ENCODE measurements at regions not wholly inside any gene's neighbourhood (a gene's known extent, or its start where the extent isn't known, plus 50 kb on each side); places are given as distances from the start of the nearest gene placed in this dataset.
"Not testable (repeated sequence)": the region's sequence is repeated elsewhere in the genome, so short reads cannot be mapped to it uniquely, and the experiment has no call there.

DNA sequence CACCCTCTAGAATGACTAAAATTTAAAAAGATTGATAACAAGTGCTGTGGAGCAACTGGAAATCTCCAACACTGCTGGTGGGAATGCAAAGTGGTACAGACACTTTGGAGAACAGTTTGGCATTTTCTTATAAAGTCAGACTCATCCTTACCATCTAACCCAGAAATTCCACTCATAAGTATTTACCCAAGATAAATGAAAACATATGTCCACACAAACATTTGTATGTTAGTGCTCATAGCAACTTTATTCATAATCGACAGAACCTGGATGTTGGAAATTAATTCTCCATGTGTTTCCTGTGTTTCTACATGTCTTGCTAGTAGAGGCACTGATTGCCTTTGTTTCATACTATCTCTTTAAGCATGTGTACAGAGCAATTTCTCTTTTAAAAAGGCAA lies 282.4 kb downstream of the AHR start:
- Histone ChIP-seq H3K9me2 (no peaks in the 10 kb centered on the region), H3K9me3 (no peaks in the 10 kb centered on the region), H4K20me1 (ENCODE audit: insufficient read depth) (no peaks in the 10 kb centered on the region), H3K27ac (ENCODE audit: low read depth in 2 of 2, low read length in 1 of 2) (no peak overlapping the region), H3K36me3 (replicated peaks in 1 of 2; ENCODE audit: control insufficient read depth in 1 of 2, insufficient read depth in 2 of 2, low read length in 1 of 2) (no peaks in the 10 kb centered on the region), H3K4me2 (no peak overlapping the region), H3K4me1 (ENCODE audit: control insufficient read depth in 1 of 2, insufficient read depth in 2 of 2, low read depth in 1 of 2, low read length in 1 of 2) (no peaks in the 10 kb centered on the region), H3K9ac (no peak overlapping the region), H3F3A (replicated peaks; ENCODE audit: insufficient read depth) (no peaks in the 10 kb centered on the region), H3K27me3 (ENCODE audit: insufficient read depth) (no peaks in the 10 kb centered on the region), H3K79me2 (ENCODE audit: insufficient read depth) (no peaks in the 10 kb centered on the region), H3K4me3 (ENCODE audit: low read depth in 2 of 2, low read length in 1 of 2) (no peak overlapping the region), H2AFZ (ENCODE audit: low read depth) (no peak overlapping the region)
- ChIA-PET CTCF (no interaction called here), POLR2A (no interaction called here)
- no peak for DNase-seq
- WGBS (ENCODE audit: low lambda C conversion rate): 3% methylated on average over 1 of the region's 1 CpG
- TF ChIP-seq FOXJ3 (CRISPR knock-in tag; IDR thresholded peaks at IDR 0.05): no peak
- no peak for TF ChIP-seq SMC3 (IDR thresholded peaks at IDR 0.05; ENCODE audit: low read depth, low read length)
- TF ChIP-seq GATA2 (CRISPR knock-in tag; IDR thresholded peaks at IDR 0.05): no peak
- TF ChIP-seq JUND (IDR thresholded peaks at IDR 0.05): no peak
- TF ChIP-seq MEF2A (IDR thresholded peaks at IDR 0.05; ENCODE audit: borderline replicate concordance, low read depth): no peak
- no peak for TF ChIP-seq RXRA (IDR thresholded peaks at IDR 0.05; ENCODE audit: borderline replicate concordance, low read depth)
- TF ChIP-seq NRF1 (IDR thresholded peaks at IDR 0.05; ENCODE audit: low read depth, low read length): no peak
- no peak for TF ChIP-seq FOSL2 (IDR thresholded peaks at IDR 0.05; ENCODE audit: borderline replicate concordance, low read depth)
- no peak for TF ChIP-seq NFIC (IDR thresholded peaks at IDR 0.05; ENCODE audit: borderline replicate concordance)
- no peak for TF ChIP-seq RFX5 (IDR thresholded peaks at IDR 0.05; ENCODE audit: low read length)
- no peak for TF ChIP-seq YY1 (IDR thresholded peaks at IDR 0.05; ENCODE audit: low read depth)
- TF ChIP-seq TEAD4 (IDR thresholded peaks at IDR 0.05; ENCODE audit: borderline replicate concordance, insufficient read depth): no peak
- no peak for TF ChIP-seq CHD2 (IDR thresholded peaks at IDR 0.05; ENCODE audit: low read length, partially characterized antibody)
- TF ChIP-seq TAF1 (IDR thresholded peaks at IDR 0.05; ENCODE audit: borderline replicate concordance, low read depth, low read length): no peak
- no peak for TF ChIP-seq GABPA (IDR thresholded peaks at IDR 0.05; ENCODE audit: low read depth)
- TF ChIP-seq TCF12 (IDR thresholded peaks at IDR 0.05): no peak

DNA sequence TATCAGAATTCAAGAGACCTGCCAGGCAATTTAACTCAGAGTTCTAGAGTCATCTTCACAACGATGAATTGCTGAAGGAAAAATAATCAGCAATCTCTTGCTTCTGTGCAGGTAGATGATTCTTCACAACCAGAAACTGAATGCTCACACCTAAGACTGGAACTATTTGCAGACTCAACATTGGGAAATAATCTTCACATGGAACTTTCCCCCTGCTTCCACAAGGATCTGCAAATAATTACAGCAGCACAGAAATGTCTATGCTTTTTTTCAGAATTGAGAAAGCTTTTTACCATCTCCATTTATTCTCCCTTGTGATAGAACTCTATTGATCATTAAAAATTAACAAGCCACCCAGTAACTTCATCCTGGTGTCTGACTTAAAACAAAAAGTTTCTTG lies 282.8 kb downstream of the AHR start:
- POLR2A ChIA-PET: no interaction called here
- no peak for DNase-seq
- TF ChIP-seq, protein P1, sequence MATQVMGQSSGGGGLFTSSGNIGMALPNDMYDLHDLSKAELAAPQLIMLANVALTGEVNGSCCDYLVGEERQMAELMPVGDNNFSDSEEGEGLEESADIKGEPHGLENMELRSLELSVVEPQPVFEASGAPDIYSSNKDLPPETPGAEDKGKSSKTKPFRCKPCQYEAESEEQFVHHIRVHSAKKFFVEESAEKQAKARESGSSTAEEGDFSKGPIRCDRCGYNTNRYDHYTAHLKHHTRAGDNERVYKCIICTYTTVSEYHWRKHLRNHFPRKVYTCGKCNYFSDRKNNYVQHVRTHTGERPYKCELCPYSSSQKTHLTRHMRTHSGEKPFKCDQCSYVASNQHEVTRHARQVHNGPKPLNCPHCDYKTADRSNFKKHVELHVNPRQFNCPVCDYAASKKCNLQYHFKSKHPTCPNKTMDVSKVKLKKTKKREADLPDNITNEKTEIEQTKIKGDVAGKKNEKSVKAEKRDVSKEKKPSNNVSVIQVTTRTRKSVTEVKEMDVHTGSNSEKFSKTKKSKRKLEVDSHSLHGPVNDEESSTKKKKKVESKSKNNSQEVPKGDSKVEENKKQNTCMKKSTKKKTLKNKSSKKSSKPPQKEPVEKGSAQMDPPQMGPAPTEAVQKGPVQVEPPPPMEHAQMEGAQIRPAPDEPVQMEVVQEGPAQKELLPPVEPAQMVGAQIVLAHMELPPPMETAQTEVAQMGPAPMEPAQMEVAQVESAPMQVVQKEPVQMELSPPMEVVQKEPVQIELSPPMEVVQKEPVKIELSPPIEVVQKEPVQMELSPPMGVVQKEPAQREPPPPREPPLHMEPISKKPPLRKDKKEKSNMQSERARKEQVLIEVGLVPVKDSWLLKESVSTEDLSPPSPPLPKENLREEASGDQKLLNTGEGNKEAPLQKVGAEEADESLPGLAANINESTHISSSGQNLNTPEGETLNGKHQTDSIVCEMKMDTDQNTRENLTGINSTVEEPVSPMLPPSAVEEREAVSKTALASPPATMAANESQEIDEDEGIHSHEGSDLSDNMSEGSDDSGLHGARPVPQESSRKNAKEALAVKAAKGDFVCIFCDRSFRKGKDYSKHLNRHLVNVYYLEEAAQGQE (IDR thresholded peaks at IDR 0.05; ENCODE audit: low read depth, low read length): no peak
- TF ChIP-seq FOXJ3 (CRISPR knock-in tag; IDR thresholded peaks at IDR 0.05): no peak
- TF ChIP-seq TEAD4 (IDR thresholded peaks at IDR 0.05; ENCODE audit: borderline replicate concordance, insufficient read depth): no peak
- no peak for TF ChIP-seq TCF12 (IDR thresholded peaks at IDR 0.05)
- no peak for TF ChIP-seq GATA2 (CRISPR knock-in tag; IDR thresholded peaks at IDR 0.05)
- TF ChIP-seq RCOR1 (IDR thresholded peaks at IDR 0.05; ENCODE audit: low read length): no peak
- TF ChIP-seq FOXM1 (IDR thresholded peaks at IDR 0.05; ENCODE audit: low read depth): no peak
- TF ChIP-seq FOSL2 (IDR thresholded peaks at IDR 0.05; ENCODE audit: borderline replicate concordance, low read depth): no peak
- no peak for TF ChIP-seq NFIC (IDR thresholded peaks at IDR 0.05; ENCODE audit: borderline replicate concordance)
- TF ChIP-seq RFX5 (IDR thresholded peaks at IDR 0.05; ENCODE audit: low read length): no peak
- no peak for TF ChIP-seq SMC3 (IDR thresholded peaks at IDR 0.05; ENCODE audit: low read depth, low read length)
- TF ChIP-seq, protein P2, sequence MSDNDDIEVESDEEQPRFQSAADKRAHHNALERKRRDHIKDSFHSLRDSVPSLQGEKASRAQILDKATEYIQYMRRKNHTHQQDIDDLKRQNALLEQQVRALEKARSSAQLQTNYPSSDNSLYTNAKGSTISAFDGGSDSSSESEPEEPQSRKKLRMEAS (IDR thresholded peaks at IDR 0.05; ENCODE audit: low read depth): no peak
- Histone ChIP-seq H3K27me3 (ENCODE audit: insufficient read depth) (no peaks in the 10 kb centered on the region), H3K4me3 (ENCODE audit: low read depth in 2 of 2, low read length in 1 of 2) (no peak overlapping the region), H2AFZ (ENCODE audit: low read depth) (no peak overlapping the region), H4K20me1 (ENCODE audit: insufficient read depth) (no peaks in the 10 kb centered on the region), H3K4me1 (ENCODE audit: control insufficient read depth in 1 of 2, insufficient read depth in 2 of 2, low read depth in 1 of 2, low read length in 1 of 2) (no peaks in the 10 kb centered on the region), H3K9me2 (no peaks in the 10 kb centered on the region), H3K79me2 (ENCODE audit: insufficient read depth) (no peaks in the 10 kb centered on the region), H3F3A (replicated peaks; ENCODE audit: insufficient read depth) (no peaks in the 10 kb centered on the region), H3K27ac (ENCODE audit: low read depth in 2 of 2, low read length in 1 of 2) (no peak overlapping the region), H3K4me2 (no peak overlapping the region), H3K9me3 (no peaks in the 10 kb centered on the region), H3K36me3 (replicated peaks in 1 of 2; ENCODE audit: control insufficient read depth in 1 of 2, insufficient read depth in 2 of 2, low read length in 1 of 2) (no peaks in the 10 kb centered on the region), H3K9ac (no peak overlapping the region)
- CTCF ChIA-PET: no interaction called here
- 24% methylated on average over 1 of the region's 1 CpG for WGBS (ENCODE audit: low lambda C conversion rate)

DNA sequence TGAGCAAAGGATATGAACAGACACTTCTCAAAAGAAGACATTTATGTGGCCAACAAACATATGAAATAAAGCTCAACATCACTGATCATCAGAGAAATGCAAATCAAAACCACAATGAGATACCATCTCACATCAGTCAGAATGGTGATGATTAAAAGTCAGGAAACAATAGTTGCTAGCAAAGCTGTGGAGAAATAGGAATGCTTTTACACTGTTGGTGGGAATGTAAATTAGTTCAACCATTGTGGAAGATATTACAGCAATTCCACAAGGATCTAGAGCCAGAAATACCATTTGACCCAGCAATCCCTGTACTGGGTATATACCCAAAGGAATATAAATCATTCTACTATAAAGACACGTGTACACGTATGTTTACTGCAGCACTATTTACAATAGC lies 284.2 kb downstream of the AHR start:
- H2AFZ ChIP-seq (ENCODE audit: low read depth); CTCF ChIA-PET; DNase-seq: not testable (repeated sequence)

More for the DNA sequence above, 284.2 kb downstream of the AHR start:
- H3K9me2 ChIP-seq; H3K79me2 ChIP-seq (ENCODE audit: insufficient read depth); H3K4me2 ChIP-seq; H3K4me1 ChIP-seq (ENCODE audit: control insufficient read depth in 1 of 2, insufficient read depth in 2 of 2, low read depth in 1 of 2, low read length in 1 of 2); POLR2A ChIA-PET; H3K4me3 ChIP-seq (ENCODE audit: low read depth in 2 of 2, low read length in 1 of 2); H4K20me1 ChIP-seq (ENCODE audit: insufficient read depth); H3F3A ChIP-seq (replicated peaks; ENCODE audit: insufficient read depth); H3K27me3 ChIP-seq (ENCODE audit: insufficient read depth); H3K27ac ChIP-seq (ENCODE audit: low read depth in 2 of 2, low read length in 1 of 2); H3K9me3 ChIP-seq; H3K36me3 ChIP-seq (replicated peaks in 1 of 2; ENCODE audit: control insufficient read depth in 1 of 2, insufficient read depth in 2 of 2, low read length in 1 of 2); H3K9ac ChIP-seq: not testable (repeated sequence)
- WGBS (ENCODE audit: low lambda C conversion rate): 56% methylated on average over 2 of the region's 2 CpGs

Data from SK-N-SH (cell line).